ENCODE measurements at regions not wholly inside any gene's neighbourhood (a gene's known extent, or its start where the extent isn't known, plus 50 kb on each side); places are given as distances from the start of the nearest gene placed in this dataset.

GRCh38 chr6:62338477-62338876 is 52.5 kb upstream of the KHDRBS2 start:
- TF ChIP-seq, protein P1, sequence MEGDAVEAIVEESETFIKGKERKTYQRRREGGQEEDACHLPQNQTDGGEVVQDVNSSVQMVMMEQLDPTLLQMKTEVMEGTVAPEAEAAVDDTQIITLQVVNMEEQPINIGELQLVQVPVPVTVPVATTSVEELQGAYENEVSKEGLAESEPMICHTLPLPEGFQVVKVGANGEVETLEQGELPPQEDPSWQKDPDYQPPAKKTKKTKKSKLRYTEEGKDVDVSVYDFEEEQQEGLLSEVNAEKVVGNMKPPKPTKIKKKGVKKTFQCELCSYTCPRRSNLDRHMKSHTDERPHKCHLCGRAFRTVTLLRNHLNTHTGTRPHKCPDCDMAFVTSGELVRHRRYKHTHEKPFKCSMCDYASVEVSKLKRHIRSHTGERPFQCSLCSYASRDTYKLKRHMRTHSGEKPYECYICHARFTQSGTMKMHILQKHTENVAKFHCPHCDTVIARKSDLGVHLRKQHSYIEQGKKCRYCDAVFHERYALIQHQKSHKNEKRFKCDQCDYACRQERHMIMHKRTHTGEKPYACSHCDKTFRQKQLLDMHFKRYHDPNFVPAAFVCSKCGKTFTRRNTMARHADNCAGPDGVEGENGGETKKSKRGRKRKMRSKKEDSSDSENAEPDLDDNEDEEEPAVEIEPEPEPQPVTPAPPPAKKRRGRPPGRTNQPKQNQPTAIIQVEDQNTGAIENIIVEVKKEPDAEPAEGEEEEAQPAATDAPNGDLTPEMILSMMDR (conservative IDR thresholded peaks at IDR 0.05; ENCODE audit: low read depth, low read length): no peak
- TF ChIP-seq EZH2 (IDR thresholded peaks at IDR 0.05; ENCODE audit: borderline replicate concordance, low read depth, low read length, poor library complexity, severe bottlenecking): no peak

Data from A673 (cell line).